ENCODE measurements at regions not wholly inside any gene's neighbourhood (a gene's known extent, or its start where the extent isn't known, plus 50 kb on each side); places are given as distances from the start of the nearest gene placed in this dataset.

GRCh38 chr4:119707336-119707735 lies 78.7 kb upstream of the PDE5A start (continued):
- TF ChIP-seq ZNF770 (CRISPR knock-in tag; IDR thresholded peaks at IDR 0.05) (no peak), MEIS1 (CRISPR knock-in tag; IDR thresholded peaks at IDR 0.05; ENCODE audit: borderline replicate concordance) (no peak), MAZ (IDR thresholded peaks at IDR 0.05; ENCODE audit: borderline replicate concordance, low read depth, low read length) (no peak), MAZ (CRISPR knock-in tag; IDR thresholded peaks at IDR 0.05; ENCODE audit: low read depth) (no peak), GPN1 (CRISPR knock-in tag; IDR thresholded peaks at IDR 0.05; ENCODE audit: borderline replicate concordance) (no peak), RBFOX2 (IDR thresholded peaks at IDR 0.05; ENCODE audit: low read depth, low read length) (no peak), KDM2A (CRISPR knock-in tag; IDR thresholded peaks at IDR 0.05; ENCODE audit: borderline replicate concordance, low read depth) (no peak), ZNF20 (CRISPR knock-in tag; IDR thresholded peaks at IDR 0.05) (no peak), ZNF678 (CRISPR knock-in tag; IDR thresholded peaks at IDR 0.05) (no peak), ZNF546 (CRISPR knock-in tag; conservative IDR thresholded peaks at IDR 0.05) (no peak), ZFP82 (CRISPR knock-in tag; IDR thresholded peaks at IDR 0.05; ENCODE audit: borderline replicate concordance) (no peak), TEAD3 (CRISPR knock-in tag; optimal IDR thresholded peaks at IDR 0.05; ENCODE audit: borderline replicate concordance) (peak; percentile 89), ZNF501 (CRISPR knock-in tag; IDR thresholded peaks at IDR 0.05) (no peak), ZBTB44 (CRISPR knock-in tag; IDR thresholded peaks at IDR 0.05) (no peak), PAXIP1 (CRISPR knock-in tag; conservative IDR thresholded peaks at IDR 0.05) (peak; percentile 84), ZNF557 (CRISPR knock-in tag; IDR thresholded peaks at IDR 0.05) (no peak), MNT (IDR thresholded peaks at IDR 0.05) (no peak), FOXA1 (IDR thresholded peaks at IDR 0.05) (0 out of 2 replicates have a peak, but pooled peaks have one; percentile 56), FOXA1 (CRISPR knock-in tag; IDR thresholded peaks at IDR 0.05) (peak; percentile 87), MTERF4 (CRISPR knock-in tag; IDR thresholded peaks at IDR 0.05) (no peak)
